Mesendoderm (in vitro differentiated cells): ENCODE measurements at regions not wholly inside any gene's neighbourhood (a gene's known extent, or its start where the extent isn't known, plus 50 kb on each side); places are given as distances from the start of the nearest gene placed in this dataset.

Experiments
- DNase-seq: peaks from one replicate; pipeline ENCODE4 v3.0.0; 2013
- H2AK5ac ChIP-seq: 2 replicates; pipeline ENCODE4 v1.6.1; 2013; ENCODE audit warnings: low read length, inconsistent platforms
- H2BK120ac ChIP-seq: 2 replicates; pipeline ENCODE4 v1.6.1; 2013; ENCODE audit warnings: low read depth, mild to moderate bottlenecking, low read length, moderate library complexity, mixed read lengths
- H2BK15ac ChIP-seq: replicated peaks from 2 replicates; pipeline ENCODE4 v1.6.1; 2013; ENCODE audit warnings: low read depth, mild to moderate bottlenecking, moderate library complexity
- H2BK5ac ChIP-seq: 2 replicates; pipeline ENCODE4 v1.6.1; 2013; ENCODE audit warnings: low read length, inconsistent platforms
- H3K18ac ChIP-seq: 2 replicates; pipeline ENCODE4 v1.6.1; 2013; ENCODE audit warnings: mild to moderate bottlenecking, low read length, mixed read lengths
- H3K23ac ChIP-seq: one replicate; pipeline ENCODE4 v1.6.1; 2013; ENCODE audit warnings: low read length
- H3K27ac ChIP-seq: 2 replicates; pipeline ENCODE4 v1.5.1; 2013; ENCODE audit warnings: low read depth, mild to moderate bottlenecking, inconsistent platforms, low read length, moderate library complexity
- H3K27me3 ChIP-seq: 2 replicates; pipeline ENCODE4 v1.6.1; 2013; ENCODE audit warnings: low read length, control low read depth, mild to moderate bottlenecking, inconsistent platforms; ENCODE audit not compliant: insufficient read depth, poor library complexity
- H3K36me3 ChIP-seq: 2 replicates; pipeline ENCODE4 v1.6.1; 2013; ENCODE audit warnings: low read length, inconsistent platforms; ENCODE audit not compliant: control insufficient read depth, insufficient read depth
- H3K4ac ChIP-seq: one replicate; pipeline ENCODE4 v1.6.1; 2013; ENCODE audit warnings: low read depth, mild to moderate bottlenecking, low read length, moderate library complexity
- H3K4me1 ChIP-seq: 2 replicates; pipeline ENCODE4 v1.6.1; 2013; ENCODE audit warnings: low read depth, low read length, inconsistent platforms; ENCODE audit not compliant: control insufficient read depth
- H3K4me2 ChIP-seq: 2 replicates; pipeline ENCODE4 v1.6.1; 2013; ENCODE audit warnings: low read length
- H3K4me3 ChIP-seq: 2 replicates; pipeline ENCODE4 v1.5.1; 2013; ENCODE audit warnings: mild to moderate bottlenecking, low read length
- H3K56ac ChIP-seq: one replicate; pipeline ENCODE4 v1.6.1; 2013; ENCODE audit warnings: low read length
- H3K79me1 ChIP-seq: 2 replicates; pipeline ENCODE4 v1.6.1; 2013; ENCODE audit warnings: low read length, inconsistent platforms
- H3K79me2 ChIP-seq: 2 replicates; pipeline ENCODE4 v1.6.1; 2013; ENCODE audit warnings: mild to moderate bottlenecking, low read length; ENCODE audit not compliant: control insufficient read depth, insufficient read depth
- H3K9ac ChIP-seq: 2 replicates; pipeline ENCODE4 v1.6.1; 2013; ENCODE audit warnings: low read length, inconsistent platforms
- H4K5ac ChIP-seq: one replicate; pipeline ENCODE4 v1.6.1; 2013; ENCODE audit warnings: low read length
- H4K8ac ChIP-seq: one replicate; pipeline ENCODE4 v1.6.1; 2013; ENCODE audit warnings: low read depth, mild to moderate bottlenecking, control low read depth, low read length, moderate library complexity
- WGBS: extraction: QIAGEN DNeasy Blood & Tissue Kit; methylation state at CpG from one replicate; pipeline ENCODE4 v1.1.7; 2013; ENCODE audit warnings: low lambda C conversion rate, missing lambda C conversion rate; ENCODE audit not compliant: insufficient coverage; ENCODE audit errors: extremely low coverage; 5-methylcytosine and 5-hydroxymethylcytosine counted together

DNA sequence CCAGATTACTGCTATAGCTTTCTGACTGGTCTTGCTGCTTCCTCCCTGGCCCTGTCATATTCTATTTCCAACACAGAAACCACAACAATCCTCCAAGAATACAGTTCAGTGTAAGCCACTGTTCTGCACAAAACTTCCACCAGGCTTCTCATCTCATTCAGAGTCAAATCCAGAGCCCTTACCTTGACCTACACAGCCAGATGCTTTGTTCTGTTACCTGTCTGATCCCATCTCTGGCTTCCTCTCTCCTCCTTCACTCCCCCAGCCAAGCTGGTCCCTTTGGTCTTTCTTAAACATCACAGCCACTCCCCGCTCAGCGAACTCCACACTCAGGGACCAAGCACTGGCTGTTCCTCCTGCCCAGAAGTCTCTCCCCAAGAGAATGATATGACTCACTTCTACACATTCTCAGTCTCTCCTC lies 84.8 kb upstream of the BMP2K start:
- no peak overlapping the region for H3K27ac ChIP-seq
- no peaks in the 10 kb centered on the region for H3K36me3 ChIP-seq
- H2BK5ac ChIP-seq: peak overlapping the region; percentile 11
- H2AK5ac ChIP-seq: no peak overlapping the region
- no peak overlapping the region for H3K18ac ChIP-seq
- no peak overlapping the region for H3K4me2 ChIP-seq
- no peaks in the 10 kb centered on the region for H3K79me1 ChIP-seq
- H3K4me3 ChIP-seq: no peak overlapping the region
- no peak overlapping the region for H2BK120ac ChIP-seq
- no peak overlapping the region for H4K8ac ChIP-seq
- WGBS: no CpG with 5 or more reads among the region's 2 CpGs
- H3K23ac ChIP-seq: no peak overlapping the region
- H4K5ac ChIP-seq: no peak overlapping the region
- H3K79me2 ChIP-seq: no peaks in the 10 kb centered on the region
- no peak overlapping the region for H3K9ac ChIP-seq
- H2BK15ac ChIP-seq: no peak overlapping the region
- H3K56ac ChIP-seq: no peak overlapping the region
- peaks cover 5% of the 10 kb centered on the region for H3K4me1 ChIP-seq
- no peaks in the 10 kb centered on the region for H3K27me3 ChIP-seq
- H3K4ac ChIP-seq: no peak overlapping the region
- DNase-seq: no peak

DNA sequence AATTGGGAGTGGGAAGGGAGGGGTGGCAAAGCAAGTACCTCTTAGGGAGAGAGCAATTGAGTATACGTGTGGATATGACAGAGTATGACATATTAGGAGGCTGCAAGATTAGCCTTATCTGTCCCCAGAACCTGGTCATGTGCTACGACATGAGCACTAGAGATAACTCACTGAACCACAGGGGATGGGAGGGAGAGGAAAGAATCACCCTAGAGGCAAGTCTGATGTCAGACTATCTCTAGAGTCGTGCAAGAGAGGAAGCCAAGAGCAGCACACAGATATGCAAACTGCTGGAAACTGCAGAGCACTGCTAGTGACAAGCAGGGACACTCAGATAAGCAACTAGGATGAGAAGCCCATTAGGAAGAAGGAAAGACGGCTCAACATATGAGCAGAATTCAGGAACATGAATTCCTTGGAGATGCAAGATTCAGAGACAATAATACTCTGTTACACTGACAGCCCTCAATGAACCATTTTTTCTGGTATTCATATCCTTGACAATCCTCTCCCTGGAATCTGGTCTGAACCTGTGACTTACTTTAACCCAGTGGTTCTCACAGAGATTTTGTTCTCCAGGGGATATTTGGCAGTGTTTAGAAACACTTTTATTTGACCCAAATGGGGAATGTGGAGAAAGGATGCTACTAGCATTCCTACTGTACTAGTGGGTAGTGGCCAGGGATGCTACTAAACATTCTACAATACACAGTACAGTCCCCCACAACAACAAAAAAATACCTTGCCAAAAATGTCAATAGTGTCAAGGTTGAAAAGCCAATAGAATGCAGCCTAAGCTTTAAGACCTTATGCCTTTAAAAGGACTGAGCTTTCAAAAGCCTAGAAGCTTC lies 84.0 kb upstream of the BMP2K start:
- H3K4me3 ChIP-seq: no peak overlapping the region
- peaks cover 5% of the 10 kb centered on the region for H3K4me1 ChIP-seq
- H3K36me3 ChIP-seq: no peaks in the 10 kb centered on the region
- H3K56ac ChIP-seq: no peak overlapping the region
- H2BK120ac ChIP-seq: no peak overlapping the region
- H4K5ac ChIP-seq: no peak overlapping the region
- no peaks in the 10 kb centered on the region for H3K79me1 ChIP-seq
- no peak overlapping the region for H4K8ac ChIP-seq
- DNase-seq: peak; percentile 93
- no peak overlapping the region for H3K27ac ChIP-seq
- no peaks in the 10 kb centered on the region for H3K79me2 ChIP-seq
- H3K4me2 ChIP-seq: no peak overlapping the region
- no peak overlapping the region for H2AK5ac ChIP-seq
- no peak overlapping the region for H2BK5ac ChIP-seq
- no peak overlapping the region for H3K18ac ChIP-seq
- H3K4ac ChIP-seq: no peak overlapping the region
- no peak overlapping the region for H3K9ac ChIP-seq
- H3K23ac ChIP-seq: no peak overlapping the region
- no peak overlapping the region for H2BK15ac ChIP-seq
- WGBS: no CpG with 5 or more reads among the region's 4 CpGs
- H3K27me3 ChIP-seq: no peaks in the 10 kb centered on the region

DNA sequence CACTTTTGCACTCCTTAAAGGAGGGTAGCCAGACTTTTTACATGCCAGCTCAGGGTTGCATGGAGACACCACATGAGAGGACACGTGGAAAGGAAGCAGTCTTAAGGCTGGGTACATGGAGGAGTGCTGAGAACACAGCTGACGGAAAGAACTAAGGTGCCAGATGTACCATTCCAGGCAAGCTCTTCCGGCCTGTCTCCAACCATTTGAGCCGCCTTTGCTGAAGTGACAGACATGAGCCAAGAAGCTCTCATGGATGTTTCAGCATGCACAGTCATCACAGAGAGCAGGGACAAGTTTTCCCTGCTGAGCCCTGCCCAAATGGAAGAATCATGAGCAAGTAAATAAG lies 83.4 kb upstream of the BMP2K start:
- Histone ChIP-seq H2BK120ac (no peak overlapping the region), H3K23ac (no peak overlapping the region), H3K9ac (no peak overlapping the region), H3K79me1 (no peaks in the 10 kb centered on the region), H3K79me2 (no peaks in the 10 kb centered on the region), H4K8ac (no peak overlapping the region), H3K4ac (no peak overlapping the region), H2BK15ac (no peak overlapping the region), H3K4me2 (no peak overlapping the region), H3K4me1 (peaks cover 5% of the 10 kb centered on the region), H3K27ac (no peak overlapping the region), H3K36me3 (no peaks in the 10 kb centered on the region), H3K18ac (no peak overlapping the region), H3K56ac (peak overlapping the region; percentile 22), H2AK5ac (no peak overlapping the region), H3K27me3 (no peaks in the 10 kb centered on the region), H3K4me3 (no peak overlapping the region), H4K5ac (no peak overlapping the region), H2BK5ac (no peak overlapping the region)
- no peak for DNase-seq
- WGBS: no CpG with 5 or more reads among the region's 4 CpGs

DNA sequence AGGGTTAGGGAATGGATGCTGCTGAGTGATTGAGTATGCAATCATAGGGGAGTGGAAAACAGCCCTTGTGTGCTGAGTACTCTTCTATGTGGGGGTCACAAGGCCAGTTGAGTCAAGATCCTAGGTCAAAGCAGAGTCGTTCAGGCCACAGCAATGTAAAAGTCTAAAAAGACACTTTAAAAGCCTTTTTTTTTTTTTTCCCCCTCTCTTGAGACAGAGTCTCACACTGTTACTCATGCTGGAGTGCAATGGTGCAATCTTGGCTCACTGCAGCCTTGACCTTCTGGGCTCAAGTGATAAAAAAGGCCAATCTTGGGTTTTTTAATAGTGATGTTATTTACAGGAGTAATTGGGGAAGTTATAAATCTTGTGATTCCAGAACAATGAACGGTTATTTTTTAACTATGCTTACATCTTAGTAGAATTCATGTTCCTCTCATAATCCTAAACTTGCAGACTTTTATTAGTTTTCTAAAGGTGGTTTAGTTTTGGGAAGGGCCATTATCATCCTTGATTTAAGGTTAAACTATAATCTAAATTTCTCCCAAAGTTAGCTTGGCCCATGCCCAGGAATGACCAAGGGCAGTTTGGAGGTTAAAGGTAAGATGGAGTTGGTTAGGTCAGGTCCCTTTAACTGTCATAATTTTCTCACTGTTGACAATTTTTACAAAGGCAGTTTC lies 82.2 kb upstream of the BMP2K start:
- WGBS: no CpG with 5 or more reads among the region's 2 CpGs
- H3K27ac ChIP-seq: no peak overlapping the region

DNA sequence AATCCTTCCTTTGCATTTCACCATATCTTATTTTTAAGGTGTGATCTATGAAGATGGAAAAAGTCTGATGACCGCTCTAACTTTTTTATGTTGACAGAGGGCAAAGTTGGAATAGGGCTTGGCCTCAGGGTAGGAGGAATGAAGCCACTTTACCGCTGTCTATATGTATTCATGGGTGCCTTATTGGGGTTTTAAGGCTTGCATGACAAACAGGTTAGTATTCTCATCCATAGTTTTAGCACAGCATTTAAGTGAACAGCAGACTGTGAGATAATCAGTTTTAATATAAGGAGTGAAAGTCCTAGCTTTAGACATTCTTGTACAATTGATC lies 81.7 kb upstream of the BMP2K start:
- Histone ChIP-seq H2BK120ac (no peak overlapping the region), H3K27me3 (no peaks in the 10 kb centered on the region), H2BK5ac (no peak overlapping the region), H3K36me3 (no peaks in the 10 kb centered on the region), H3K18ac (no peak overlapping the region), H3K79me1 (no peaks in the 10 kb centered on the region), H3K79me2 (no peaks in the 10 kb centered on the region), H3K4me3 (no peak overlapping the region), H3K4me1 (peaks cover 5% of the 10 kb centered on the region), H3K4me2 (no peak overlapping the region), H3K23ac (no peak overlapping the region), H3K9ac (no peak overlapping the region), H4K8ac (no peak overlapping the region), H3K56ac (no peak overlapping the region), H4K5ac (no peak overlapping the region), H3K27ac (no peak overlapping the region), H2BK15ac (no peak overlapping the region), H3K4ac (no peak overlapping the region), H2AK5ac (no peak overlapping the region)
- no peak for DNase-seq
- WGBS: no CpG with 5 or more reads among the region's 2 CpGs

More for the DNA sequence above, 82.2 kb upstream of the BMP2K start:
- H3K27me3 ChIP-seq: no peaks in the 10 kb centered on the region
- no peaks in the 10 kb centered on the region for H3K79me2 ChIP-seq
- no peak overlapping the region for H4K8ac ChIP-seq
- H3K23ac ChIP-seq: no peak overlapping the region
- H2AK5ac ChIP-seq: no peak overlapping the region
- H3K36me3 ChIP-seq: no peaks in the 10 kb centered on the region
- H3K9ac ChIP-seq: no peak overlapping the region
- H3K4me3 ChIP-seq: no peak overlapping the region
- H2BK5ac ChIP-seq: no peak overlapping the region
- DNase-seq: no peak
- H3K4me1 ChIP-seq: peaks cover 5% of the 10 kb centered on the region
- no peak overlapping the region for H4K5ac ChIP-seq
- H2BK15ac ChIP-seq: no peak overlapping the region
- H3K4ac ChIP-seq: no peak overlapping the region
- no peak overlapping the region for H3K18ac ChIP-seq
- H3K79me1 ChIP-seq: no peaks in the 10 kb centered on the region
- H3K4me2 ChIP-seq: no peak overlapping the region
- H2BK120ac ChIP-seq: no peak overlapping the region
- no peak overlapping the region for H3K56ac ChIP-seq
